Kidney tubule cell (primary cell): ENCODE measurements at regions not wholly inside any gene's neighbourhood (a gene's known extent, or its start where the extent isn't known, plus 50 kb on each side); places are given as distances from the start of the nearest gene placed in this dataset.
"Not testable (repeated sequence)": the region's sequence is repeated elsewhere in the genome, so short reads cannot be mapped to it uniquely, and the experiment has no call there.

Experiments
- DNase-seq: peaks from one replicate; pipeline ENCODE4 v3.0.0-alpha.2; 2018; ENCODE audit warnings: low spot score

- DNase-seq, result no peak
Observed at GRCh38 chr1:224791362-224791941, 138.0 kb upstream of the DNAH14 start.

- no peak for DNase-seq
Observed at GRCh38 chr1:224795591-224795990, 133.9 kb upstream of the DNAH14 start.

GRCh38 chr1:224799083-224799482 lies 130.4 kb upstream of the DNAH14 start:
- no peak for DNase-seq

GRCh38 chr1:224800486-224801119 lies 128.9 kb upstream of the DNAH14 start:
- no peak for DNase-seq

- DNase-seq, result no peak
Observed at GRCh38 chr1:224801844-224802490, 127.5 kb upstream of the DNAH14 start.

- DNase-seq, result no peak
Observed at GRCh38 chr1:224802617-224803016, 126.9 kb upstream of the DNAH14 start.

- no peak for DNase-seq
Observed at GRCh38 chr1:224804220-224804619, 125.3 kb upstream of the DNAH14 start.

- no peak for DNase-seq
Observed at GRCh38 chr1:224805889-224806288, 123.6 kb upstream of the DNAH14 start.

GRCh38 chr1:224809137-224809536 lies 120.3 kb upstream of the DNAH14 start:
- DNase-seq, result no peak

GRCh38 chr1:224809613-224810012 lies 119.9 kb upstream of the DNAH14 start:
- DNase-seq, result no peak

- no peak for DNase-seq
Observed at GRCh38 chr1:224811564-224811963, 117.9 kb upstream of the DNAH14 start.

GRCh38 chr1:224815647-224816046 lies 113.8 kb upstream of the DNAH14 start:
- no peak for DNase-seq

- no peak for DNase-seq
Observed at GRCh38 chr1:224816062-224816461, 113.4 kb upstream of the DNAH14 start.

- DNase-seq, result no peak
Observed at GRCh38 chr1:224817382-224817781, 112.1 kb upstream of the DNAH14 start.

GRCh38 chr1:224819861-224820260 lies 109.6 kb upstream of the DNAH14 start:
- DNase-seq, result no peak

GRCh38 chr1:224820341-224820740 lies 109.1 kb upstream of the DNAH14 start:
- DNase-seq, result no peak

- DNase-seq, result not testable (repeated sequence)
Observed at GRCh38 chr1:224821751-224822150, 107.7 kb upstream of the DNAH14 start.

- no peak for DNase-seq
Observed at GRCh38 chr1:224825525-224826000, 103.9 kb upstream of the DNAH14 start.

GRCh38 chr1:224828691-224829090 lies 100.8 kb upstream of the DNAH14 start:
- no peak for DNase-seq

GRCh38 chr1:224831501-224831900 lies 98.0 kb upstream of the DNAH14 start:
- no peak for DNase-seq

- DNase-seq, result not testable (repeated sequence)
Observed at GRCh38 chr1:224839648-224840300, 89.7 kb upstream of the DNAH14 start.

GRCh38 chr1:224841803-224842202 lies 87.7 kb upstream of the DNAH14 start:
- not testable (repeated sequence) for DNase-seq
